K562 (cell line): ENCODE measurements at regions not wholly inside any gene's neighbourhood (a gene's known extent, or its start where the extent isn't known, plus 50 kb on each side); places are given as distances from the start of the nearest gene placed in this dataset.

Experiments used
- CTCF ChIP-seq, 3 experiments: IDR thresholded peaks in 2 of 3; conservative IDR thresholded peaks in 1 of 3; 2 replicates each; pipeline ENCODE4 v1.5.1; 2011 to 2012; ENCODE audit warnings: low read length in 3 of 3, mild to moderate bottlenecking in 3 of 3, control low read depth in 2 of 3, improper control_type of control experiment in 1 of 3, inconsistent platforms in 1 of 3, low read depth in 1 of 3, mixed read lengths in 1 of 3, moderate library complexity in 1 of 3; ENCODE audit not compliant: insufficient read depth in 2 of 3
- TF ChIP-seq, protein P1 (sequence below): sonication (generic); formaldehyde crosslinking; IDR thresholded peaks from 2 replicates; pipeline ENCODE4 v1.5.0; 2020; ENCODE audit warnings: missing genetic modification reagents

GRCh38 chr3:124559846-124560574 lies 170.2 kb upstream of the UMPS start:
- TF ChIP-seq CTCF (IDR thresholded peaks at IDR 0.05 in 2 of 3, conservative IDR thresholded peaks at IDR 0.05 in 1 of 3; ENCODE audit: insufficient read depth in 2 of 3, low read depth in 1 of 3, low read length in 3 of 3): peak; percentile 73 to 79 (median 77)
- TF ChIP-seq, protein P1, sequence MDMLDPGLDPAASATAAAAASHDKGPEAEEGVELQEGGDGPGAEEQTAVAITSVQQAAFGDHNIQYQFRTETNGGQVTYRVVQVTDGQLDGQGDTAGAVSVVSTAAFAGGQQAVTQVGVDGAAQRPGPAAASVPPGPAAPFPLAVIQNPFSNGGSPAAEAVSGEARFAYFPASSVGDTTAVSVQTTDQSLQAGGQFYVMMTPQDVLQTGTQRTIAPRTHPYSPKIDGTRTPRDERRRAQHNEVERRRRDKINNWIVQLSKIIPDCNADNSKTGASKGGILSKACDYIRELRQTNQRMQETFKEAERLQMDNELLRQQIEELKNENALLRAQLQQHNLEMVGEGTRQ: no peak
